ENCODE measurements at regions not wholly inside any gene's neighbourhood (a gene's known extent, or its start where the extent isn't known, plus 50 kb on each side); places are given as distances from the start of the nearest gene placed in this dataset.

GRCh38 chr6:156352861-156353260, 424.3 kb upstream of the ARID1B start:
- Histone ChIP-seq H4K20me1 (ENCODE audit: insufficient read depth) (no peaks in the 10 kb centered on the region), H3K79me2 (ENCODE audit: insufficient read depth, low read length) (no peaks in the 10 kb centered on the region), H3K4me2 (ENCODE audit: low read length) (no peak overlapping the region), H3K9me2 (ENCODE audit: insufficient read depth) (no peaks in the 10 kb centered on the region), H3K36me3 (ENCODE audit: control insufficient read depth in 1 of 2, insufficient read depth in 2 of 2, low read length in 2 of 2) (no peaks in the 10 kb centered on the region), H3K27ac (ENCODE audit: low read depth, low read length) (no peak overlapping the region), H3K4me3 (replicated peaks in 1 of 2; ENCODE audit: low read depth in 1 of 2, low read length in 2 of 2) (no peak overlapping the region), H3K9me3 (ENCODE audit: control insufficient read depth in 1 of 2, insufficient read depth in 1 of 2, low read depth in 1 of 2, low read length in 2 of 2) (no peaks in the 10 kb centered on the region), H3K9ac (ENCODE audit: low read length) (no peak overlapping the region), H3K4me1 (ENCODE audit: control insufficient read depth in 1 of 2, insufficient read depth in 2 of 2, low read length in 2 of 2) (no peaks in the 10 kb centered on the region), H2AFZ (ENCODE audit: low read depth, low read length, poor library complexity, severe bottlenecking) (no peak overlapping the region), H3K27me3 (ENCODE audit: insufficient read depth, low read length) (peaks cover 27% of the 10 kb centered on the region)
- intact Hi-C loops (cut with micrococcal nuclease): no loop called here
- no peak for TF ChIP-seq EZH2phosphoT487 (IDR thresholded peaks at IDR 0.05; ENCODE audit: borderline replicate concordance)
- TF ChIP-seq TCF7L2 (IDR thresholded peaks at IDR 0.05; ENCODE audit: borderline replicate concordance, extremely low read depth, insufficient read depth, insufficient read length): no peak
- TF ChIP-seq ATF3 (IDR thresholded peaks at IDR 0.05): no peak
- no peak for TF ChIP-seq MAX (IDR thresholded peaks at IDR 0.05)
- no peak for TF ChIP-seq POLR2A (IDR thresholded peaks at IDR 0.05; ENCODE audit: borderline replicate concordance, extremely low read depth, insufficient read depth, insufficient read length)
- no peak for TF ChIP-seq ZNF274 (IDR thresholded peaks at IDR 0.05; ENCODE audit: low read depth, low read length)
- no peak for TF ChIP-seq EGR1 (IDR thresholded peaks at IDR 0.05; ENCODE audit: low read depth)
- TF ChIP-seq SIN3A (IDR thresholded peaks at IDR 0.05; ENCODE audit: low read depth): no peak
- no peak for DNase-seq (ENCODE audit: low read depth, low spot score)
- no TSS peak for BruUV-seq (replicated peaks)
- CTCF ChIA-PET: no interaction called here
- RAD21 ChIA-PET (ENCODE audit: low non-redundant PET in 1 of 2, low total read pairs in 2 of 2, uncharacterized antibody in 2 of 2, unreplicated experiment in 2 of 2): no interaction called here
- POLR2A ChIA-PET: no interaction called here
- no peak for ATAC-seq

- Histone ChIP-seq H3K79me2 (ENCODE audit: insufficient read depth, low read length) (no peaks in the 10 kb centered on the region), H3K9ac (ENCODE audit: low read length) (no peak overlapping the region), H3K9me3 (ENCODE audit: control insufficient read depth in 1 of 2, insufficient read depth in 1 of 2, low read depth in 1 of 2, low read length in 2 of 2) (no peaks in the 10 kb centered on the region), H3K4me2 (ENCODE audit: low read length) (no peak overlapping the region), H4K20me1 (ENCODE audit: insufficient read depth) (no peaks in the 10 kb centered on the region), H3K9me2 (ENCODE audit: insufficient read depth) (no peaks in the 10 kb centered on the region), H2AFZ (ENCODE audit: low read depth, low read length, poor library complexity, severe bottlenecking) (no peak overlapping the region), H3K36me3 (ENCODE audit: control insufficient read depth in 1 of 2, insufficient read depth in 2 of 2, low read length in 2 of 2) (no peaks in the 10 kb centered on the region), H3K4me1 (ENCODE audit: control insufficient read depth in 1 of 2, insufficient read depth in 2 of 2, low read length in 2 of 2) (no peaks in the 10 kb centered on the region), H3K27me3 (ENCODE audit: insufficient read depth, low read length) (peaks cover 27% of the 10 kb centered on the region), H3K27ac (ENCODE audit: low read depth, low read length) (no peak overlapping the region), H3K4me3 (replicated peaks in 1 of 2; ENCODE audit: low read depth in 1 of 2, low read length in 2 of 2) (no peak overlapping the region)
- intact Hi-C loops (cut with micrococcal nuclease): no loop called here
- no peak for DNase-seq (ENCODE audit: low read depth, low spot score)
- RAD21 ChIA-PET (ENCODE audit: low non-redundant PET in 1 of 2, low total read pairs in 2 of 2, uncharacterized antibody in 2 of 2, unreplicated experiment in 2 of 2): no interaction called here
- CTCF ChIA-PET: no interaction called here
- ATAC-seq: no peak
- BruUV-seq (replicated peaks): no TSS peak
- POLR2A ChIA-PET: no interaction called here
- no peak for TF ChIP-seq SRF (IDR thresholded peaks at IDR 0.05; ENCODE audit: low read depth)
- TF ChIP-seq YY1 (IDR thresholded peaks at IDR 0.05; ENCODE audit: extremely low read depth, insufficient replicate concordance, low read depth, low read length): no peak
- TF ChIP-seq POLR2A (IDR thresholded peaks at IDR 0.05; ENCODE audit: borderline replicate concordance, extremely low read depth, insufficient read depth, insufficient read length): no peak
- TF ChIP-seq CTCF (IDR thresholded peaks at IDR 0.05 in 2 of 3, conservative IDR thresholded peaks at IDR 0.05 in 1 of 3; ENCODE audit: borderline replicate concordance in 1 of 3, insufficient read depth in 1 of 3, low read depth in 2 of 3, low read length in 2 of 3): no peak
- no peak for TF ChIP-seq ELF1 (IDR thresholded peaks at IDR 0.05; ENCODE audit: borderline replicate concordance, low read depth)
- no peak for TF ChIP-seq CEBPB (IDR thresholded peaks at IDR 0.05; ENCODE audit: low read depth)
- no peak for TF ChIP-seq EZH2 (IDR thresholded peaks at IDR 0.05)
- TF ChIP-seq MAX (IDR thresholded peaks at IDR 0.05): no peak
- no peak for TF ChIP-seq TCF7L2 (IDR thresholded peaks at IDR 0.05; ENCODE audit: borderline replicate concordance, extremely low read depth, insufficient read depth, insufficient read length)
Observed at GRCh38 chr6:156351346-156351966, 425.7 kb upstream of the ARID1B start.
